Endodermal cell (in vitro differentiated cells): ENCODE measurements at regions not wholly inside any gene's neighbourhood (a gene's known extent, or its start where the extent isn't known, plus 50 kb on each side); places are given as distances from the start of the nearest gene placed in this dataset.

Experiments used
- DNase-seq: peaks from one replicate; pipeline ENCODE4 v3.0.0-alpha.2; 2017
- H3K27ac ChIP-seq: 2 replicates; pipeline ENCODE4 v1.5.1; 2013; ENCODE audit warnings: mild to moderate bottlenecking, low read depth, low read length, moderate library complexity
- H3K27me3 ChIP-seq: 2 replicates; pipeline ENCODE4 v1.6.1; 2013; ENCODE audit warnings: mild to moderate bottlenecking, low read length, moderate library complexity; ENCODE audit not compliant: insufficient read depth, control insufficient read depth, poor library complexity, severe bottlenecking
- H3K36me3 ChIP-seq: 2 replicates; pipeline ENCODE4 v1.7.0; 2013; ENCODE audit warnings: mild to moderate bottlenecking, low read length, moderate library complexity; ENCODE audit not compliant: control insufficient read depth, insufficient read depth
- H3K4me1 ChIP-seq: one replicate; pipeline ENCODE4 v1.7.0; 2013; ENCODE audit warnings: low read length; ENCODE audit not compliant: control insufficient read depth, insufficient read depth
- H3K4me3 ChIP-seq: 2 replicates; pipeline ENCODE4 v1.5.1; 2013; ENCODE audit warnings: mild to moderate bottlenecking, low read length, moderate library complexity
- H3K9ac ChIP-seq: 2 replicates; pipeline ENCODE4 v1.6.1; 2013; ENCODE audit warnings: mild to moderate bottlenecking, low read length, moderate library complexity; ENCODE audit not compliant: poor library complexity, severe bottlenecking; ENCODE audit errors: extremely low read depth
- H3K9me3 ChIP-seq: 2 replicates; pipeline ENCODE4 v1.6.1; 2013; ENCODE audit warnings: mild to moderate bottlenecking, low read length, moderate library complexity; ENCODE audit not compliant: control insufficient read depth
- H3K27ac Mint-ChIP-seq: 2 replicates; pipeline ENCODE4 v1.8.0; 2020; ENCODE audit warnings: mixed read lengths
- H3K27me3 Mint-ChIP-seq: 2 replicates; pipeline ENCODE4 v1.8.0; 2021; ENCODE audit warnings: mild to moderate bottlenecking, mixed read lengths; ENCODE audit not compliant: insufficient read depth
- H3K36me3 Mint-ChIP-seq: 2 replicates; pipeline ENCODE4 v1.8.0; 2020; ENCODE audit warnings: low read depth, mixed read lengths
- H3K4me1 Mint-ChIP-seq: 2 replicates; pipeline ENCODE4 v1.8.0; 2020; ENCODE audit warnings: mixed read lengths
- H3K4me3 Mint-ChIP-seq: 2 replicates; pipeline ENCODE4 v1.8.0; 2020; ENCODE audit warnings: mild to moderate bottlenecking, moderate library complexity, mixed read lengths
- H3K9me3 Mint-ChIP-seq: 2 replicates; pipeline ENCODE4 v1.8.0; 2020; ENCODE audit warnings: mild to moderate bottlenecking, mixed read lengths
- CTCF ChIP-seq: fragments of 200-600 bp; sonication (generic); conservative IDR thresholded peaks from 2 replicates; pipeline ENCODE4 v1.5.0; 2021; ENCODE audit warnings: antibody characterized with exemption, mild to moderate bottlenecking
- whole genome bisulfite sequencing, 2 experiments: methylation state at CpG; one replicate each; pipeline versions ENCODE4 v1.1.5 to v1.1.7; 2013; ENCODE audit warnings: missing lambda C conversion rate in 2 of 2, mixed read lengths in 1 of 2; ENCODE audit not compliant: insufficient coverage in 1 of 2, insufficient read length in 1 of 2; 5-methylcytosine and 5-hydroxymethylcytosine counted together

GRCh38 chr7:91338226-91339020 lies 74.2 kb downstream of the FZD1 start:
- Mint-ChIP-seq H3K36me3 (no peaks in the 10 kb centered on the region), H3K4me1 (no peaks in the 10 kb centered on the region), H3K9me3 (no peaks in the 10 kb centered on the region), H3K27ac (no peak overlapping the region), H3K27me3 (peaks cover 34% of the 10 kb centered on the region), H3K4me3 (no peak overlapping the region)
- H3K27ac ChIP-seq = no peak overlapping the region
- no peak overlapping the region for H3K4me3 ChIP-seq
- WGBS, 2 experiments = 97% methylated on average over 3 of the region's 3 CpGs; no CpG with 5 or more reads in 1 of the 2 experiments
- H3K36me3 ChIP-seq = no peaks in the 10 kb centered on the region
- no peak for TF ChIP-seq CTCF
- DNase-seq = no peak
- no peaks in the 10 kb centered on the region for H3K27me3 ChIP-seq
- H3K4me1 ChIP-seq = no peaks in the 10 kb centered on the region
- no peak overlapping the region for H3K9ac ChIP-seq
- no peaks in the 10 kb centered on the region for H3K9me3 ChIP-seq

GRCh38 chr7:91342346-91342745 lies 78.1 kb downstream of the FZD1 start:
- Histone ChIP-seq H3K27me3 (no peaks in the 10 kb centered on the region), H3K9ac (no peak overlapping the region), H3K4me3 (no peak overlapping the region), H3K27ac (no peak overlapping the region), H3K9me3 (no peaks in the 10 kb centered on the region), H3K36me3 (no peaks in the 10 kb centered on the region), H3K4me1 (no peaks in the 10 kb centered on the region)
- H3K27me3 Mint-ChIP-seq = peaks cover 36% of the 10 kb centered on the region
- WGBS, 2 experiments = 94 to 100% methylated on average over 5 to 9 of the region's 9 CpGs
- peaks cover 8% of the 10 kb centered on the region for H3K4me1 Mint-ChIP-seq
- no peak for DNase-seq
- H3K27ac Mint-ChIP-seq = no peak overlapping the region
- H3K4me3 Mint-ChIP-seq = no peak overlapping the region
- no peaks in the 10 kb centered on the region for H3K9me3 Mint-ChIP-seq
- TF ChIP-seq CTCF = no peak
- H3K36me3 Mint-ChIP-seq = no peaks in the 10 kb centered on the region

DNA sequence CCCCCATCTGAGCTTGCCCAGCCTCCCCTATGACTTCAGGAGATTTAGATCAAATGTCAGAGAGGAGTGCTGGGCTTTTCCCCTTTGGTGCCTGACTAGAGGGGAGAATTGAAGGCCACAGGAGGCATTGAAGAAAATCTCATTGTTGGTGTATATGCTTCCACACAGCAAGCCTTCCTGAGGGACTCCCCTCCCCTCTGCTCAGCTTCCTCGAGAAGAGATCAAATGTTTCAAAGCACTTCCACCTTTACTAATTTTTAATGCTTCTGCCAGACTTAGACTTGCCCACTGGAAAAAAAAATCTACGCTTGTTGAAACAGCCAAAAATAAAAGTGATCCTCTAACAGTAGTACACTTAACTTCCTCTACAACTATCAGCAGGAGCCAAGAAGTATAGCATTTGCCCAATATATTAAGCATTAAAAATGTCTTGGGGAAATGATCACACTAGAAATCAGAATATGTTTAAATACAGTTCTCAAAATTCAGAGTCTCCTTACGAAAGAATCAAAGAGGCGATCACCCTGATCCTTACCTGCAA lies 79.3 kb downstream of the FZD1 start:
- Mint-ChIP-seq H3K27ac (no peak overlapping the region), H3K4me3 (no peak overlapping the region), H3K9me3 (no peaks in the 10 kb centered on the region), H3K27me3 (peaks cover 43% of the 10 kb centered on the region), H3K36me3 (no peaks in the 10 kb centered on the region), H3K4me1 (peaks cover 8% of the 10 kb centered on the region)
- TF ChIP-seq CTCF = no peak
- no peak for DNase-seq
- Histone ChIP-seq H3K27me3 (no peaks in the 10 kb centered on the region), H3K4me1 (no peaks in the 10 kb centered on the region), H3K36me3 (no peaks in the 10 kb centered on the region), H3K27ac (no peak overlapping the region), H3K9me3 (no peaks in the 10 kb centered on the region), H3K9ac (no peak overlapping the region), H3K4me3 (no peak overlapping the region)
- 60 to 88% methylated on average over 1 to 4 of the region's 4 CpGs for WGBS, 2 experiments
